ENCODE measurements at regions not wholly inside any gene's neighbourhood (a gene's known extent, or its start where the extent isn't known, plus 50 kb on each side); places are given as distances from the start of the nearest gene placed in this dataset.

- no peak for TF ChIP-seq REST (IDR thresholded peaks at IDR 0.05; ENCODE audit: unreplicated experiment)
- no peak for TF ChIP-seq ZNF114 (CRISPR knock-in tag; IDR thresholded peaks at IDR 0.05)
- no peak for TF ChIP-seq STAT1 (IDR thresholded peaks at IDR 0.05; ENCODE audit: unreplicated experiment)
- no peak for TF ChIP-seq POLR2AphosphoS5 (IDR thresholded peaks at IDR 0.05; ENCODE audit: low read depth)
- TF ChIP-seq ETS1 (IDR thresholded peaks at IDR 0.05), result no peak
- no peak for TF ChIP-seq EZH2phosphoT487 (IDR thresholded peaks at IDR 0.05; ENCODE audit: unreplicated experiment)
- no peak for TF ChIP-seq NANOG (IDR thresholded peaks at IDR 0.05; ENCODE audit: borderline replicate concordance)
Observed at GRCh38 chr11:13826505-13827278, 135.8 kb upstream of the SPON1 start (continued).

GRCh38 chr11:13831696-13832095 lies 130.8 kb upstream of the SPON1 start:
- no peak overlapping the region for H3K4me3 Mint-ChIP-seq
- no peaks in the 10 kb centered on the region for H3K4me1 Mint-ChIP-seq
- H3K36me3 Mint-ChIP-seq (ENCODE audit: low read depth), result peaks cover 34% of the 10 kb centered on the region
- no peak overlapping the region for H3K27ac Mint-ChIP-seq
- Histone ChIP-seq H3F3A (replicated peaks; ENCODE audit: low read depth) (no peaks in the 10 kb centered on the region), H3K4me3 (no peak overlapping the region), H3K9me2 (ENCODE audit: insufficient read depth) (0 out of 2 replicates have a peak, but pooled peaks cover 12% of the 10 kb centered on the region), H3K27me3 (ENCODE audit: insufficient read depth) (no peaks in the 10 kb centered on the region), H4K20me1 (replicated peaks; ENCODE audit: insufficient read depth) (no peaks in the 10 kb centered on the region), H3K36me3 (ENCODE audit: insufficient read depth) (peaks cover 4% of the 10 kb centered on the region; the same call in 1 of the 2 replicates), H3K4me2 (no peak overlapping the region), H3K4me1 (ENCODE audit: insufficient read depth) (no peaks in the 10 kb centered on the region), H3K79me2 (replicated peaks; ENCODE audit: insufficient read depth) (no peaks in the 10 kb centered on the region), H3K27ac (ENCODE audit: low read depth) (no peak overlapping the region), H2AFZ (no peak overlapping the region)
- no peak for DNase-seq (ENCODE audit: low spot score)
- H3K27me3 Mint-ChIP-seq (ENCODE audit: insufficient read depth, low read depth, poor library complexity), result peaks cover 10% of the 10 kb centered on the region
- H3K9me3 Mint-ChIP-seq, result peaks cover 35% of the 10 kb centered on the region
- ATAC-seq, result no peak
- TF ChIP-seq ZNF331 (CRISPR knock-in tag; IDR thresholded peaks at IDR 0.05; ENCODE audit: low read depth) (no peak), POLR2AphosphoS5 (IDR thresholded peaks at IDR 0.05; ENCODE audit: low read depth) (no peak), JUNB (IDR thresholded peaks at IDR 0.05; ENCODE audit: unreplicated experiment) (no peak), ETS1 (IDR thresholded peaks at IDR 0.05) (no peak), ZNF114 (CRISPR knock-in tag; IDR thresholded peaks at IDR 0.05) (no peak), STAT1 (IDR thresholded peaks at IDR 0.05; ENCODE audit: unreplicated experiment) (no peak), CREB1 (CRISPR knock-in tag; IDR thresholded peaks at IDR 0.05; ENCODE audit: low read depth) (no peak), REST (IDR thresholded peaks at IDR 0.05; ENCODE audit: unreplicated experiment) (no peak), NANOG (IDR thresholded peaks at IDR 0.05; ENCODE audit: borderline replicate concordance) (no peak), EZH2 (IDR thresholded peaks at IDR 0.05; ENCODE audit: low read depth, unreplicated experiment) (no peak)
